ENCODE measurements at regions not wholly inside any gene's neighbourhood (a gene's known extent, or its start where the extent isn't known, plus 50 kb on each side); places are given as distances from the start of the nearest gene placed in this dataset.

GRCh38 chr2:58484221-58484620, 243.1 kb upstream of the FANCL start:
- H3K4me1 ChIP-seq (ENCODE audit: control insufficient read depth in 1 of 2, insufficient read depth in 2 of 2, low read length in 2 of 2), result no peaks in the 10 kb centered on the region
- H3K4me3 ChIP-seq (ENCODE audit: low read length in 2 of 2), result no peak overlapping the region
- DNase-seq (no peak), ATAC-seq (ENCODE audit: low FRiP score) (no peak)
- 76 to 87% methylated on average over 1 of the region's 1 CpG for WGBS, 2 donors
- no peaks in the 10 kb centered on the region for H3K36me3 ChIP-seq (ENCODE audit: control insufficient read depth in 1 of 2, insufficient read depth in 2 of 2, low read length in 1 of 2)
- H3K9me3 ChIP-seq (ENCODE audit: control insufficient read depth, low read length), result no peaks in the 10 kb centered on the region
- intact Hi-C loops (cut with DNase I), result no loop called here
- H3K27ac ChIP-seq (ENCODE audit: low read depth in 1 of 2, low read length in 2 of 2), result no peak overlapping the region
- no peaks in the 10 kb centered on the region for H3K27me3 ChIP-seq (ENCODE audit: control insufficient read depth in 1 of 2, insufficient read depth in 2 of 2, low read length in 1 of 2)

- H3K4me1 ChIP-seq (ENCODE audit: control insufficient read depth in 1 of 2, insufficient read depth in 2 of 2, low read length in 2 of 2), result no peaks in the 10 kb centered on the region
- no peaks in the 10 kb centered on the region for H3K9me3 ChIP-seq (ENCODE audit: control insufficient read depth, low read length)
- no peak overlapping the region for H3K4me3 ChIP-seq (ENCODE audit: low read length in 2 of 2)
- H3K27ac ChIP-seq (ENCODE audit: low read depth in 1 of 2, low read length in 2 of 2), result no peak overlapping the region
- ATAC-seq (ENCODE audit: low FRiP score) (no peak), DNase-seq (no peak)
- WGBS, 2 donors, result 83 to 90% methylated on average over 3 of the region's 3 CpGs
- intact Hi-C loops (cut with DNase I), result no loop called here
- H3K27me3 ChIP-seq (ENCODE audit: control insufficient read depth in 1 of 2, insufficient read depth in 2 of 2, low read length in 1 of 2), result no peaks in the 10 kb centered on the region
- no peaks in the 10 kb centered on the region for H3K36me3 ChIP-seq (ENCODE audit: control insufficient read depth in 1 of 2, insufficient read depth in 2 of 2, low read length in 1 of 2)
Measured at GRCh38 chr2:58483307-58483706, 242.2 kb upstream of the FANCL start.

GRCh38 chr2:58481670-58482069, 240.5 kb upstream of the FANCL start:
- ATAC-seq (ENCODE audit: low FRiP score) (no peak), DNase-seq (no peak)
- 76 to 81% methylated on average over 2 of the region's 2 CpGs for WGBS, 2 donors
- no peaks in the 10 kb centered on the region for H3K4me1 ChIP-seq (ENCODE audit: control insufficient read depth in 1 of 2, insufficient read depth in 2 of 2, low read length in 2 of 2)
- H3K4me3 ChIP-seq (ENCODE audit: low read length in 2 of 2), result no peak overlapping the region
- H3K36me3 ChIP-seq (ENCODE audit: control insufficient read depth in 1 of 2, insufficient read depth in 2 of 2, low read length in 1 of 2), result no peaks in the 10 kb centered on the region
- intact Hi-C loops (cut with DNase I), result no loop called here
- H3K27me3 ChIP-seq (ENCODE audit: control insufficient read depth in 1 of 2, insufficient read depth in 2 of 2, low read length in 1 of 2), result no peaks in the 10 kb centered on the region
- no peak overlapping the region for H3K27ac ChIP-seq (ENCODE audit: low read depth in 1 of 2, low read length in 2 of 2)
- no peaks in the 10 kb centered on the region for H3K9me3 ChIP-seq (ENCODE audit: control insufficient read depth, low read length)

- Histone ChIP-seq H3K4me1 (ENCODE audit: control insufficient read depth in 1 of 2, insufficient read depth in 2 of 2, low read length in 2 of 2) (no peaks in the 10 kb centered on the region), H3K4me3 (ENCODE audit: low read length in 2 of 2) (no peak overlapping the region), H3K9me3 (ENCODE audit: control insufficient read depth, low read length) (no peaks in the 10 kb centered on the region), H3K27ac (ENCODE audit: low read depth in 1 of 2, low read length in 2 of 2) (no peak overlapping the region), H3K36me3 (ENCODE audit: control insufficient read depth in 1 of 2, insufficient read depth in 2 of 2, low read length in 1 of 2) (no peaks in the 10 kb centered on the region), H3K27me3 (ENCODE audit: control insufficient read depth in 1 of 2, insufficient read depth in 2 of 2, low read length in 1 of 2) (no peaks in the 10 kb centered on the region)
- intact Hi-C loops (cut with DNase I), result no loop called here
- no peak for ATAC-seq (ENCODE audit: low FRiP score)
- 90 to 94% methylated on average over 2 of the region's 2 CpGs for WGBS, 2 donors
- DNase-seq, result no peak
Measured at GRCh38 chr2:58480141-58480540, 239.0 kb upstream of the FANCL start.

- intact Hi-C loops (cut with DNase I), result no loop called here
- Histone ChIP-seq H3K27ac (ENCODE audit: low read depth in 1 of 2, low read length in 2 of 2) (no peak overlapping the region), H3K4me1 (ENCODE audit: control insufficient read depth in 1 of 2, insufficient read depth in 2 of 2, low read length in 2 of 2) (no peaks in the 10 kb centered on the region), H3K9me3 (ENCODE audit: control insufficient read depth, low read length) (no peaks in the 10 kb centered on the region), H3K4me3 (ENCODE audit: low read length in 2 of 2) (no peak overlapping the region), H3K36me3 (ENCODE audit: control insufficient read depth in 1 of 2, insufficient read depth in 2 of 2, low read length in 1 of 2) (no peaks in the 10 kb centered on the region), H3K27me3 (ENCODE audit: control insufficient read depth in 1 of 2, insufficient read depth in 2 of 2, low read length in 1 of 2) (no peaks in the 10 kb centered on the region)
- WGBS, 2 donors, result 48 to 53% methylated on average over 12 of the region's 12 CpGs
- ATAC-seq (ENCODE audit: low FRiP score) (no peak), DNase-seq (no peak)
Measured at GRCh38 chr2:58479535-58480140, 238.5 kb upstream of the FANCL start.

GRCh38 chr2:58476556-58476955, 235.4 kb upstream of the FANCL start:
- Histone ChIP-seq H3K27ac (ENCODE audit: low read depth in 1 of 2, low read length in 2 of 2) (no peak overlapping the region), H3K36me3 (ENCODE audit: control insufficient read depth in 1 of 2, insufficient read depth in 2 of 2, low read length in 1 of 2) (no peaks in the 10 kb centered on the region), H3K4me1 (ENCODE audit: control insufficient read depth in 1 of 2, insufficient read depth in 2 of 2, low read length in 2 of 2) (no peaks in the 10 kb centered on the region), H3K9me3 (ENCODE audit: control insufficient read depth, low read length) (no peaks in the 10 kb centered on the region), H3K4me3 (ENCODE audit: low read length in 2 of 2) (no peak overlapping the region), H3K27me3 (ENCODE audit: control insufficient read depth in 1 of 2, insufficient read depth in 2 of 2, low read length in 1 of 2) (no peaks in the 10 kb centered on the region)
- intact Hi-C loops (cut with DNase I), result no loop called here
- DNase-seq (no peak), ATAC-seq (ENCODE audit: low FRiP score) (no peak)

GRCh38 chr2:58475756-58476155, 234.6 kb upstream of the FANCL start:
- Histone ChIP-seq H3K27ac (ENCODE audit: low read depth in 1 of 2, low read length in 2 of 2) (no peak overlapping the region), H3K36me3 (ENCODE audit: control insufficient read depth in 1 of 2, insufficient read depth in 2 of 2, low read length in 1 of 2) (no peaks in the 10 kb centered on the region), H3K9me3 (ENCODE audit: control insufficient read depth, low read length) (no peaks in the 10 kb centered on the region), H3K27me3 (ENCODE audit: control insufficient read depth in 1 of 2, insufficient read depth in 2 of 2, low read length in 1 of 2) (no peaks in the 10 kb centered on the region), H3K4me1 (ENCODE audit: control insufficient read depth in 1 of 2, insufficient read depth in 2 of 2, low read length in 2 of 2) (no peaks in the 10 kb centered on the region), H3K4me3 (ENCODE audit: low read length in 2 of 2) (no peak overlapping the region)
- no peak for DNase-seq
- no peak for ATAC-seq (ENCODE audit: low FRiP score)
- WGBS, 2 donors, result 80 to 83% methylated on average over 2 of the region's 2 CpGs
- intact Hi-C loops (cut with DNase I), result no loop called here

GRCh38 chr2:58473165-58473564, 232.0 kb upstream of the FANCL start:
- 89% methylated on average over 4 of the region's 4 CpGs for WGBS, 2 donors

GRCh38 chr2:58466804-58467203, 225.7 kb upstream of the FANCL start:
- Histone ChIP-seq H3K27me3 (ENCODE audit: control insufficient read depth in 1 of 2, insufficient read depth in 2 of 2, low read length in 1 of 2) (no peaks in the 10 kb centered on the region), H3K4me1 (ENCODE audit: control insufficient read depth in 1 of 2, insufficient read depth in 2 of 2, low read length in 2 of 2) (no peaks in the 10 kb centered on the region), H3K36me3 (ENCODE audit: control insufficient read depth in 1 of 2, insufficient read depth in 2 of 2, low read length in 1 of 2) (no peaks in the 10 kb centered on the region), H3K27ac (ENCODE audit: low read depth in 1 of 2, low read length in 2 of 2) (no peak overlapping the region), H3K4me3 (ENCODE audit: low read length in 2 of 2) (no peak overlapping the region), H3K9me3 (ENCODE audit: control insufficient read depth, low read length) (no peaks in the 10 kb centered on the region)
- intact Hi-C loops (cut with DNase I), result no loop called here
- ATAC-seq (ENCODE audit: low FRiP score) (no peak), DNase-seq (no peak)
- 80 to 86% methylated on average over 1 of the region's 1 CpG for WGBS, 2 donors

More at GRCh38 chr2:58473165-58473564, 232.0 kb upstream of the FANCL start:
- Histone ChIP-seq H3K36me3 (ENCODE audit: control insufficient read depth in 1 of 2, insufficient read depth in 2 of 2, low read length in 1 of 2) (no peaks in the 10 kb centered on the region), H3K9me3 (ENCODE audit: control insufficient read depth, low read length) (no peaks in the 10 kb centered on the region), H3K27ac (ENCODE audit: low read depth in 1 of 2, low read length in 2 of 2) (no peak overlapping the region), H3K4me3 (ENCODE audit: low read length in 2 of 2) (no peak overlapping the region), H3K27me3 (ENCODE audit: control insufficient read depth in 1 of 2, insufficient read depth in 2 of 2, low read length in 1 of 2) (no peaks in the 10 kb centered on the region), H3K4me1 (ENCODE audit: control insufficient read depth in 1 of 2, insufficient read depth in 2 of 2, low read length in 2 of 2) (no peaks in the 10 kb centered on the region)
- DNase-seq, result no peak
- intact Hi-C loops (cut with DNase I), result no loop called here
- ATAC-seq (ENCODE audit: low FRiP score), result no peak
